H9 (cell line): ENCODE measurements at regions not wholly inside any gene's neighbourhood (a gene's known extent, or its start where the extent isn't known, plus 50 kb on each side); places are given as distances from the start of the nearest gene placed in this dataset.

Experiments
- DNase-seq: peaks from one replicate; pipeline ENCODE4 v3.0.0-alpha.2; 2017
- H2AFZ ChIP-seq: one replicate; pipeline ENCODE4 v1.6.1; 2013; ENCODE audit warnings: mild to moderate bottlenecking, low read length, control low read depth, moderate library complexity
- H2AK5ac ChIP-seq: 2 replicates; pipeline ENCODE4 v1.6.1; 2013; ENCODE audit warnings: low read length, control low read depth, mixed read lengths; ENCODE audit not compliant: insufficient read length
- H2BK120ac ChIP-seq: one replicate; pipeline ENCODE4 v1.6.1; 2013; ENCODE audit warnings: low read depth, mild to moderate bottlenecking, low read length, control low read depth, inconsistent platforms; ENCODE audit not compliant: poor library complexity, severe bottlenecking
- H2BK12ac ChIP-seq: 2 replicates; pipeline ENCODE4 v1.6.1; 2013; ENCODE audit warnings: low read length, control low read depth, mixed read lengths, low read depth; ENCODE audit not compliant: insufficient read length
- H2BK15ac ChIP-seq: 2 replicates; pipeline ENCODE4 v1.6.1; 2013; ENCODE audit warnings: low read depth, low read length, control low read depth
- H2BK20ac ChIP-seq: one replicate; pipeline ENCODE4 v1.6.1; 2013; ENCODE audit warnings: low read depth, mild to moderate bottlenecking, low read length, control low read depth, inconsistent platforms; ENCODE audit not compliant: poor library complexity, severe bottlenecking
- H2BK5ac ChIP-seq: 2 replicates; pipeline ENCODE4 v1.6.1; 2013; ENCODE audit warnings: low read length, control low read depth, mixed read lengths; ENCODE audit not compliant: insufficient read length
- H3K14ac ChIP-seq: 2 replicates; pipeline ENCODE4 v1.6.1; 2013; ENCODE audit warnings: low read length, control low read depth; ENCODE audit not compliant: insufficient read depth
- H3K18ac ChIP-seq: 2 replicates; pipeline ENCODE4 v1.6.1; 2013; ENCODE audit warnings: low read depth, mild to moderate bottlenecking, mixed read lengths, low read length, control low read depth; ENCODE audit not compliant: insufficient read length
- H3K23ac ChIP-seq: 2 replicates; pipeline ENCODE4 v1.6.1; 2013; ENCODE audit warnings: low read length, control low read depth, mixed read lengths, low read depth; ENCODE audit not compliant: insufficient read length
- H3K23me2 ChIP-seq: 2 replicates; pipeline ENCODE4 v1.6.1; 2013; ENCODE audit warnings: low read depth, mild to moderate bottlenecking, mixed read lengths, low read length, control low read depth; ENCODE audit not compliant: insufficient read length, poor library complexity, severe bottlenecking
- H3K27ac ChIP-seq: 2 replicates; pipeline ENCODE4 v1.5.1; 2013; ENCODE audit warnings: low read length, control low read depth, mixed read lengths, low read depth; ENCODE audit not compliant: insufficient read length
- H3K27me3 ChIP-seq: 2 replicates; pipeline ENCODE4 v1.6.1; 2013; ENCODE audit warnings: low read length, control low read depth, inconsistent platforms; ENCODE audit not compliant: insufficient read depth
- H3K4ac ChIP-seq: 2 replicates; pipeline ENCODE4 v1.6.1; 2013; ENCODE audit warnings: low read depth, mild to moderate bottlenecking, control low read depth, inconsistent platforms, low read length, moderate library complexity
- H3K4me1 ChIP-seq: 2 replicates; pipeline ENCODE4 v1.6.1; 2013; ENCODE audit warnings: low read length, control low read depth, inconsistent platforms; ENCODE audit not compliant: insufficient read depth
- H3K4me2 ChIP-seq: 2 replicates; pipeline ENCODE4 v1.6.1; 2013; ENCODE audit warnings: low read length, control low read depth, mixed read lengths; ENCODE audit not compliant: insufficient read length, insufficient read depth
- H3K56ac ChIP-seq: 2 replicates; pipeline ENCODE4 v1.6.1; 2013; ENCODE audit warnings: low read depth, mild to moderate bottlenecking, mixed read lengths, low read length, control low read depth; ENCODE audit not compliant: insufficient read length
- H3K79me1 ChIP-seq: 2 replicates; pipeline ENCODE4 v1.6.1; 2013; ENCODE audit warnings: low read depth, mild to moderate bottlenecking, moderate library complexity, low read length, control low read depth, inconsistent platforms; ENCODE audit not compliant: insufficient read depth, poor library complexity, severe bottlenecking
- H3K79me2 ChIP-seq: 2 replicates; pipeline ENCODE4 v1.6.1; 2013; ENCODE audit warnings: low read length, control low read depth, inconsistent platforms; ENCODE audit not compliant: insufficient read depth
- H3K9ac ChIP-seq: 2 replicates; pipeline ENCODE4 v1.6.1; 2013; ENCODE audit warnings: low read length, control low read depth, mixed read lengths; ENCODE audit not compliant: insufficient read length; ENCODE audit errors: extremely low read depth
- H3K9me3 ChIP-seq: one replicate; pipeline ENCODE4 v1.6.1; 2013; ENCODE audit warnings: low read depth, low read length, inconsistent platforms; ENCODE audit not compliant: control insufficient read depth
- H3T11ph ChIP-seq: one replicate; pipeline ENCODE4 v1.6.1; 2013; ENCODE audit warnings: mild to moderate bottlenecking, low read length, control low read depth, inconsistent platforms
- H4K20me1 ChIP-seq: one replicate; pipeline ENCODE4 v1.6.1; 2013; ENCODE audit not compliant: control insufficient read depth, insufficient read length, insufficient read depth
- H4K5ac ChIP-seq: 2 replicates; pipeline ENCODE4 v1.6.1; 2013; ENCODE audit warnings: low read depth, mild to moderate bottlenecking, mixed read lengths, low read length, control low read depth; ENCODE audit not compliant: insufficient read length
- H4K8ac ChIP-seq: replicated peaks from 2 replicates; pipeline ENCODE4 v1.6.1; 2013; ENCODE audit warnings: low read length, control low read depth, mixed read lengths, low read depth; ENCODE audit not compliant: insufficient read length
- H4K91ac ChIP-seq: 2 replicates; pipeline ENCODE4 v1.6.1; 2013; ENCODE audit warnings: low read depth, mild to moderate bottlenecking, moderate library complexity, mixed read lengths, low read length, control low read depth; ENCODE audit not compliant: insufficient read length
- H3K27ac Mint-ChIP-seq, 3 experiments: 2 replicates in 2 of 3; 3 replicates in 1 of 3; pipeline ENCODE4 v1.8.0; 2020 to 2021; ENCODE audit warnings: mixed read lengths in 3 of 3, mild to moderate bottlenecking in 1 of 3, moderate library complexity in 1 of 3
- H3K27me3 Mint-ChIP-seq: 2 replicates; pipeline ENCODE4 v1.8.0; 2021; ENCODE audit warnings: low read depth, mild to moderate bottlenecking, moderate library complexity, mixed read lengths
- H3K36me3 Mint-ChIP-seq, 3 experiments: 2 replicates in 2 of 3; 3 replicates in 1 of 3; pipeline ENCODE4 v1.8.0; 2020 to 2021; ENCODE audit warnings: low read depth in 3 of 3, mixed read lengths in 3 of 3; ENCODE audit not compliant: insufficient read depth in 1 of 3
- H3K4me1 Mint-ChIP-seq, 2 experiments: 2 replicates each; pipeline ENCODE4 v1.8.0; 2020; ENCODE audit warnings: mixed read lengths in 2 of 2
- H3K4me3 Mint-ChIP-seq, 2 experiments: 2 replicates in 1 of 2; 3 replicates in 1 of 2; pipeline ENCODE4 v1.8.0; 2020 to 2021; ENCODE audit warnings: mild to moderate bottlenecking in 2 of 2, mixed read lengths in 2 of 2, moderate library complexity in 1 of 2
- H3K9me3 Mint-ChIP-seq, 2 experiments: 2 replicates in 1 of 2; 3 replicates in 1 of 2; pipeline ENCODE4 v1.8.0; 2020; ENCODE audit warnings: mild to moderate bottlenecking in 2 of 2, mixed read lengths in 2 of 2, moderate library complexity in 1 of 2
- CTCF ChIP-seq: fragments of 200-600 bp; sonication (generic); conservative IDR thresholded peaks from 3 replicates; pipeline ENCODE4 v1.8.0; 2021; ENCODE audit warnings: antibody characterized with exemption, mild to moderate bottlenecking
- WGBS: extraction: QIAGEN DNeasy Blood & Tissue Kit; methylation state at CpG from one replicate; pipeline ENCODE4 v1.1.7; 2013; ENCODE audit warnings: missing lambda C conversion rate, low lambda C conversion rate, mixed read lengths; ENCODE audit not compliant: insufficient read length; ENCODE audit errors: extremely low coverage; 5-methylcytosine and 5-hydroxymethylcytosine counted together

- H4K5ac ChIP-seq: no peak overlapping the region
- H3K79me2 ChIP-seq: no peaks in the 10 kb centered on the region
- Mint-ChIP-seq H3K27me3 (peaks cover 13% of the 10 kb centered on the region), H3K4me1 (peaks cover 9 to 30% of the 10 kb centered on the region in 2 experiments), H3K9me3 (no peaks in the 10 kb centered on the region; a peak in 1 of 5 replicates), H3K27ac (no peak overlapping the region), H3K4me3 (no peak overlapping the region), H3K36me3 (no peaks in the 10 kb centered on the region)
- H3K23ac ChIP-seq: no peak overlapping the region
- H2AK5ac ChIP-seq: no peak overlapping the region
- H3K14ac ChIP-seq: no peak overlapping the region
- H3K56ac ChIP-seq: no peak overlapping the region
- no peak overlapping the region for H4K8ac ChIP-seq
- H3K4me1 ChIP-seq: no peaks in the 10 kb centered on the region
- H3T11ph ChIP-seq: no peak overlapping the region
- H4K20me1 ChIP-seq: no peaks in the 10 kb centered on the region
- H3K27ac ChIP-seq: no peak overlapping the region
- H3K18ac ChIP-seq: no peak overlapping the region
- H3K9ac ChIP-seq: no peak overlapping the region
- H3K27me3 ChIP-seq: no peaks in the 10 kb centered on the region
- DNase-seq: no peak
- no peak overlapping the region for H2BK20ac ChIP-seq
- H3K23me2 ChIP-seq: no peaks in the 10 kb centered on the region
- no peak overlapping the region for H2BK15ac ChIP-seq
- TF ChIP-seq CTCF: no peak
- WGBS: no CpG with 5 or more reads among the region's 4 CpGs
- no peak overlapping the region for H2BK12ac ChIP-seq
- H4K91ac ChIP-seq: no peak overlapping the region
- no peaks in the 10 kb centered on the region for H3K9me3 ChIP-seq
- H2BK120ac ChIP-seq: no peak overlapping the region
- H3K4ac ChIP-seq: no peak overlapping the region
- H3K4me2 ChIP-seq: no peak overlapping the region
- no peak overlapping the region for H2AFZ ChIP-seq
- H3K79me1 ChIP-seq: no peaks in the 10 kb centered on the region
- no peak overlapping the region for H2BK5ac ChIP-seq
Observed at GRCh38 chr20:50287512-50287911, 96.9 kb downstream of the CEBPB start.
